Mesothelial cell of epicardium (in vitro differentiated cells): ENCODE measurements at regions not wholly inside any gene's neighbourhood (a gene's known extent, or its start where the extent isn't known, plus 50 kb on each side); places are given as distances from the start of the nearest gene placed in this dataset.
"Not testable (repeated sequence)": the region's sequence is repeated elsewhere in the genome, so short reads cannot be mapped to it uniquely, and the experiment has no call there.

Experiments used
- DNase-seq, 2 experiments: peaks; one replicate each; pipeline ENCODE4 v3.0.0; 2021; ENCODE audit warnings: low spot score in 2 of 2; ENCODE audit not compliant: unreplicated experiment in 2 of 2
- H3K27ac Mint-ChIP-seq: 2 replicates; pipeline ENCODE4 v1.8.0; 2021; ENCODE audit warnings: mixed read lengths
- H3K27me3 Mint-ChIP-seq: 2 replicates; pipeline ENCODE4 v1.8.0; 2021; ENCODE audit warnings: low read depth, mixed read lengths
- H3K36me3 Mint-ChIP-seq: 2 replicates; pipeline ENCODE4 v1.8.0; 2021; ENCODE audit warnings: mixed read lengths
- H3K4me1 Mint-ChIP-seq: 2 replicates; pipeline ENCODE4 v1.8.0; 2021; ENCODE audit warnings: mixed read lengths
- H3K4me3 Mint-ChIP-seq: 2 replicates; pipeline ENCODE4 v1.8.0; 2021; ENCODE audit warnings: mild to moderate bottlenecking, moderate library complexity, mixed read lengths
- H3K9me3 Mint-ChIP-seq: 2 replicates; pipeline ENCODE4 v1.8.0; 2021; ENCODE audit warnings: mixed read lengths
- TF ChIP-seq, protein P1 (sequence below): fragments of 200-600 bp; sonication (generic); IDR thresholded peaks from one replicate; pipeline ENCODE4 v1.5.0; 2021; ENCODE audit warnings: antibody characterized with exemption; ENCODE audit not compliant: unreplicated experiment

- TF ChIP-seq, protein P1, sequence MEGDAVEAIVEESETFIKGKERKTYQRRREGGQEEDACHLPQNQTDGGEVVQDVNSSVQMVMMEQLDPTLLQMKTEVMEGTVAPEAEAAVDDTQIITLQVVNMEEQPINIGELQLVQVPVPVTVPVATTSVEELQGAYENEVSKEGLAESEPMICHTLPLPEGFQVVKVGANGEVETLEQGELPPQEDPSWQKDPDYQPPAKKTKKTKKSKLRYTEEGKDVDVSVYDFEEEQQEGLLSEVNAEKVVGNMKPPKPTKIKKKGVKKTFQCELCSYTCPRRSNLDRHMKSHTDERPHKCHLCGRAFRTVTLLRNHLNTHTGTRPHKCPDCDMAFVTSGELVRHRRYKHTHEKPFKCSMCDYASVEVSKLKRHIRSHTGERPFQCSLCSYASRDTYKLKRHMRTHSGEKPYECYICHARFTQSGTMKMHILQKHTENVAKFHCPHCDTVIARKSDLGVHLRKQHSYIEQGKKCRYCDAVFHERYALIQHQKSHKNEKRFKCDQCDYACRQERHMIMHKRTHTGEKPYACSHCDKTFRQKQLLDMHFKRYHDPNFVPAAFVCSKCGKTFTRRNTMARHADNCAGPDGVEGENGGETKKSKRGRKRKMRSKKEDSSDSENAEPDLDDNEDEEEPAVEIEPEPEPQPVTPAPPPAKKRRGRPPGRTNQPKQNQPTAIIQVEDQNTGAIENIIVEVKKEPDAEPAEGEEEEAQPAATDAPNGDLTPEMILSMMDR: no peak
Observed at GRCh38 chr11:50088231-50088630, 55.6 kb downstream of the OR4C45 start.

DNA sequence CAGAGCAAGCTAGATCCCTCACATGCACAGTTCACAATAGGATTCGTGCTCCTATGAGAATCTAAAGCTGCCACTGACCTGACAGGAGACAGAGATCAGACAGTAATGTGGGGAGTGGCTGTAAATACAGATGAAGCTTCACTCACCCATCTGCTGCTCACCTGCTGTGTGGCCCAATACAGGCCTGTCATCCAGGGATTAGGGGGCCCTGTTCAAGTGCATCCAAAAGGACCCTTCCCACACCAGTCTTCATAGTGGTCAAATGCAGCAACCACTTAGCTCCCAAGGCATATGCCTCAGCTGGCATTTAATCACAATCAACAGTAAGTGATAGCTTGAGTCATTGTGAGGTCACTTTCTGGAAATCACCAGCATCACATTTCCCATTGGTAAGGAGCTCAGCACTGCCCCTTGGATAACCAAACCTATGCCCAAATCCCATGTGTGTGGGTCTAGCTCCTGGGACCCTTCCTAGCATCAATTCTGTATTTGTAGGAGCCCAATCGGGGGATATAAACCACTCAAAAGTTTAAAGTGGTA lies 65.6 kb downstream of the OR4C45 start:
- Mint-ChIP-seq H3K9me3 (peaks cover 40% of the 10 kb centered on the region), H3K4me3 (no peak overlapping the region), H3K27ac (no peak overlapping the region), H3K4me1 (no peaks in the 10 kb centered on the region), H3K27me3 (no peaks in the 10 kb centered on the region), H3K36me3 (no peaks in the 10 kb centered on the region)
- TF ChIP-seq, protein P1: no peak
- no peak for DNase-seq

More at GRCh38 chr11:50088231-50088630, 55.6 kb downstream of the OR4C45 start:
- Mint-ChIP-seq H3K9me3 (peaks cover 49% of the 10 kb centered on the region), H3K36me3 (no peaks in the 10 kb centered on the region), H3K27me3 (no peaks in the 10 kb centered on the region), H3K4me1 (no peaks in the 10 kb centered on the region), H3K4me3 (no peak overlapping the region), H3K27ac (no peak overlapping the region)
- DNase-seq: no peak

DNA sequence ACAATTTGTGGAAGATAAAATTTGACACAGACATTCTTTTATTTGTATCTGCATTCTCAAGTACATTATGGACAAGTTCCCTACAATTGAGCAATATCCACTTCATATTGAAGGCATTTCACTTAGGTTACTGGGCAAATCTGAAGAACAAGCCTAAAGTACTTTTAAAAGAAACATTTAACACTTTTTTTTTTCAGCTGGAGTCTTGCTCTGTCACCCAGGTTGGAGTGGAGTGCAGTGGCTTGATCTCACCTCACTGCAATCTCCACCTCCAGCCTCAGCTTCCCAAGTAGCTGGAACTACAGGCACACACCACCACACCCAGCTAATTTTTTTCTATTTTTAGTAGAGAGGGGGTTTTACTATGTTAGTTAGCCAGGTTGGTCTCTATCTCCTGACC lies 70.2 kb downstream of the OR4C45 start:
- TF ChIP-seq, protein P1: no peak
- peaks cover 30% of the 10 kb centered on the region for H3K9me3 Mint-ChIP-seq
- H3K36me3 Mint-ChIP-seq: no peaks in the 10 kb centered on the region
- H3K27me3 Mint-ChIP-seq: no peaks in the 10 kb centered on the region
- H3K27ac Mint-ChIP-seq: no peak overlapping the region
- H3K4me1 Mint-ChIP-seq: no peaks in the 10 kb centered on the region
- no peak for DNase-seq
- no peak overlapping the region for H3K4me3 Mint-ChIP-seq

- not testable (repeated sequence) for H3K4me1 Mint-ChIP-seq, H3K4me3 Mint-ChIP-seq
Observed at GRCh38 chr11:50140686-50141085, 108.0 kb downstream of the OR4C45 start.

DNA sequence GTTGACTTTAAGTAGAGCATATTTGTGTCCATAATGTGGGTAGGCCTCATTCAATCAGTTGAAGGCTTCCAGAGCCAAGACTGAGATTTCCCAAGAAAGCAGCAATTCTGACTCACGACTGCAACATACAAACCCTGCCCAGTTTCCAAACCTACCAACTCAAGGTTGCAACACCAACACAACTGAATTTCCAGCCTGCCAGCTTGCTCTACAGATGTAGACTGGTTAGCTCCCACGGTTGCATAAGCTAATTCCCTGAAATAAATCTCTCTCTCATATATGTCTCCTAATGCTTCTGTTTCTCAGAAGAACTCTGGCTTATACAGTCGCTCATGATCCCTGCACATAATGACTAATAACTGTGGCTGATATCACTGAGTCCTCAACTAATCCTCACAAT lies 113.6 kb downstream of the OR4C45 start:
- not testable (repeated sequence) for H3K4me3 Mint-ChIP-seq, H3K36me3 Mint-ChIP-seq, H3K4me1 Mint-ChIP-seq, DNase-seq, H3K27me3 Mint-ChIP-seq, H3K27ac Mint-ChIP-seq
- H3K9me3 Mint-ChIP-seq: peaks cover 69% of the 10 kb centered on the region

More at GRCh38 chr11:50140686-50141085, 108.0 kb downstream of the OR4C45 start:
- H3K9me3 Mint-ChIP-seq: peaks cover 65% of the 10 kb centered on the region
- H3K27me3 Mint-ChIP-seq, DNase-seq, H3K27ac Mint-ChIP-seq, H3K36me3 Mint-ChIP-seq: not testable (repeated sequence)

DNA sequence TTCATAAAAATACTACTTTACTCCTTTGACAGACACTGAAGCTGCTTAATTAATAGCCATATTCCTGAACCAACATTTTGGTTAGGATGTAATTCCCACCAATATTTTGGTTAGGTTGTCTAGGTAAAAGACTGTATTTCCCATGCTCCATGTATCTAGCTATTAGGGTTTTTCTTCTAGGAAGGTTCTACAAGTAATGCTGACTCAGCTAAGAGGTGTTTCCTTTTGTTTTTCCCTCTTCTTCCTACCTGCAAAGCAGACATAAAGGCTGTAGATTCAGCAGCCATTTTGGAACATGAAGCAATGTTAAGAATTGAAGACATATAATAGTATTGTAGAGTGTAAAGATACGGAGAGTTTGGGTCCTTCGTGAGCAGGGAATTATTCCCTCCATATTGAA lies 115.3 kb downstream of the OR4C45 start:
- H3K9me3 Mint-ChIP-seq: peaks cover 79% of the 10 kb centered on the region
- not testable (repeated sequence) for H3K36me3 Mint-ChIP-seq, H3K4me3 Mint-ChIP-seq, DNase-seq, H3K27me3 Mint-ChIP-seq, H3K4me1 Mint-ChIP-seq, H3K27ac Mint-ChIP-seq

- H3K4me3 Mint-ChIP-seq: no peak overlapping the region
- no peaks in the 10 kb centered on the region for H3K4me1 Mint-ChIP-seq
- H3K27ac Mint-ChIP-seq: no peak overlapping the region
- H3K9me3 Mint-ChIP-seq: peaks cover 72% of the 10 kb centered on the region
- no peaks in the 10 kb centered on the region for H3K27me3 Mint-ChIP-seq
- no peak for DNase-seq
- peaks cover 1% of the 10 kb centered on the region for H3K36me3 Mint-ChIP-seq
- TF ChIP-seq, protein P1: no peak
Observed at GRCh38 chr11:50155508-50155907, 122.8 kb downstream of the OR4C45 start.
